IMR-90 (cell line): ENCODE measurements at regions not wholly inside any gene's neighbourhood (a gene's known extent, or its start where the extent isn't known, plus 50 kb on each side); places are given as distances from the start of the nearest gene placed in this dataset.

Experiments used
- ATAC-seq: fragments of 200-7000 bp; cut with Tn5 transposase; 2 replicates; pipeline ENCODE4 v1.9.1; 2020; ENCODE audit warnings: low read depth, mild to moderate bottlenecking, moderate library complexity
- BruUV-seq: library from RNA; stranded (reverse); fragments of 400-500 nt; replicated peaks from 2 replicates; lab custom pipeline; 2021; lab: Mats Ljungman, UMichigan
- CTCF ChIA-PET: fragments of 300-600 bp; formaldehyde crosslinking; extraction: SDS; loops from one replicate; lab custom pipeline; 2021; ENCODE audit warnings: antibody characterized with exemption; lab: Yijun Ruan, JAX
- POLR2A ChIA-PET: fragments of 300-600 bp; sonication (Branson Sonifier 250); formaldehyde crosslinking; loops from one replicate; lab custom pipeline; 2022; ENCODE audit warnings: antibody characterized with exemption; ENCODE audit not compliant: unreplicated experiment; lab: Charles Lee
- DNase-seq: peaks from one replicate; pipeline ENCODE4 v3.0.0; 2013
- H2AFZ ChIP-seq: replicated peaks from 2 replicates; pipeline ENCODE3; 2013; ENCODE audit warnings: low read length, mild to moderate bottlenecking; ENCODE audit not compliant: poor library complexity
- H2AK5ac ChIP-seq: 2 replicates; pipeline ENCODE4 v1.6.1; 2013; ENCODE audit warnings: low read depth, low read length, inconsistent platforms
- H2AK9ac ChIP-seq: replicated peaks from 2 replicates; pipeline ENCODE3; 2013; ENCODE audit warnings: mild to moderate bottlenecking, low read depth, low read length, moderate library complexity; ENCODE audit not compliant: poor library complexity
- H2BK120ac ChIP-seq: 2 replicates; pipeline ENCODE4 v1.6.1; 2013; ENCODE audit warnings: low read depth, low read length, inconsistent platforms
- H2BK15ac ChIP-seq: 3 replicates; pipeline ENCODE4 v1.6.1; 2013; ENCODE audit warnings: low read depth, low read length, inconsistent platforms
- H2BK20ac ChIP-seq: 2 replicates; pipeline ENCODE4 v1.6.1; 2013; ENCODE audit warnings: low read depth, mild to moderate bottlenecking, inconsistent platforms, low read length, moderate library complexity
- H2BK5ac ChIP-seq: 2 replicates; pipeline ENCODE4 v1.6.1; 2013; ENCODE audit warnings: mild to moderate bottlenecking, low read depth, low read length, inconsistent platforms; ENCODE audit not compliant: poor library complexity, severe bottlenecking
- H3K14ac ChIP-seq: replicated peaks from 2 replicates; pipeline ENCODE4 v1.6.1; 2013; ENCODE audit warnings: low read depth, low read length, inconsistent platforms
- H3K18ac ChIP-seq: 2 replicates; pipeline ENCODE4 v1.6.1; 2013; ENCODE audit warnings: low read depth, low read length, control low read depth
- H3K23ac ChIP-seq: 2 replicates; pipeline ENCODE4 v1.6.1; 2013; ENCODE audit warnings: low read depth, low read length, inconsistent platforms
- H3K27ac ChIP-seq: 2 replicates; pipeline ENCODE4 v1.5.1; 2013; ENCODE audit warnings: mild to moderate bottlenecking, control low read depth, low read length; ENCODE audit not compliant: insufficient read depth
- H3K27me3 ChIP-seq: 2 replicates; pipeline ENCODE4 v1.6.1; 2013; ENCODE audit warnings: low read length; ENCODE audit not compliant: control insufficient read depth, insufficient read depth
- H3K36me3 ChIP-seq: 2 replicates; pipeline ENCODE4 v1.6.1; 2013; ENCODE audit warnings: low read length, mixed read lengths; ENCODE audit not compliant: control insufficient read depth, insufficient read depth
- H3K4ac ChIP-seq: 2 replicates; pipeline ENCODE4 v1.6.1; 2013; ENCODE audit warnings: low read depth, low read length, inconsistent platforms
- H3K4me1 ChIP-seq: 2 replicates; pipeline ENCODE4 v1.6.1; 2013; ENCODE audit warnings: low read length, mixed read lengths; ENCODE audit not compliant: control insufficient read depth, insufficient read depth
- H3K4me2 ChIP-seq: 2 replicates; pipeline ENCODE4 v1.6.1; 2013; ENCODE audit warnings: low read depth, mild to moderate bottlenecking, control low read depth, low read length, moderate library complexity
- H3K4me3 ChIP-seq: 2 replicates; pipeline ENCODE4 v1.5.1; 2013; ENCODE audit warnings: low read depth, mild to moderate bottlenecking, control low read depth, low read length, moderate library complexity; ENCODE audit not compliant: insufficient read depth
- H3K56ac ChIP-seq: 2 replicates; pipeline ENCODE4 v1.6.1; 2013; ENCODE audit warnings: low read length, inconsistent platforms; ENCODE audit not compliant: insufficient read depth; ENCODE audit errors: extremely low read depth
- H3K79me1 ChIP-seq, 2 experiments: 2 replicates each; pipeline ENCODE4 v1.6.1; 2013; ENCODE audit warnings: low read length in 2 of 2, inconsistent platforms in 1 of 2, low read depth in 1 of 2
- H3K9ac ChIP-seq: 2 replicates; pipeline ENCODE4 v1.6.1; 2013; ENCODE audit warnings: low read depth, low read length, control low read depth
- H3K9me1 ChIP-seq: 2 replicates; pipeline ENCODE4 v1.6.1; 2013; ENCODE audit warnings: low read length, inconsistent platforms; ENCODE audit not compliant: insufficient read depth
- H3K9me3 ChIP-seq: 2 replicates; pipeline ENCODE4 v1.6.1; 2013; ENCODE audit warnings: low read length; ENCODE audit not compliant: control insufficient read depth, insufficient read depth
- H4K20me1 ChIP-seq: 2 replicates; pipeline ENCODE4 v1.6.1; 2013; ENCODE audit warnings: low read length, inconsistent platforms; ENCODE audit not compliant: insufficient read depth
- H4K5ac ChIP-seq: 2 replicates; pipeline ENCODE4 v1.6.1; 2013; ENCODE audit warnings: mild to moderate bottlenecking, low read depth, low read length, control low read depth
- H4K8ac ChIP-seq, 2 experiments: 2 replicates each; pipeline ENCODE4 v1.6.1; 2013; ENCODE audit warnings: low read depth in 2 of 2, low read length in 2 of 2, control low read depth in 1 of 2, inconsistent platforms in 1 of 2
- H4K91ac ChIP-seq: 2 replicates; pipeline ENCODE4 v1.6.1; 2013; ENCODE audit warnings: low read depth, low read length, inconsistent platforms; ENCODE audit not compliant: insufficient read depth
- BHLHE40 ChIP-seq: fragments of 150-350 bp; IDR thresholded peaks from 2 replicates; pipeline ENCODE4 v1.6.1; 2016; ENCODE audit warnings: mild to moderate bottlenecking, low read depth, low read length
- FOS ChIP-seq: fragments of 150-350 bp; IDR thresholded peaks from 2 replicates; pipeline ENCODE4 v1.6.1; 2016; ENCODE audit warnings: low read depth, low read length
- MAZ ChIP-seq: IDR thresholded peaks from 2 replicates; pipeline ENCODE4 v1.6.1; 2012; ENCODE audit warnings: low read depth, mild to moderate bottlenecking, low read length, improper control_type of control experiment, moderate library complexity, borderline replicate concordance
- MXI1 ChIP-seq: IDR thresholded peaks from 2 replicates; pipeline ENCODE4 v1.6.1; 2012; ENCODE audit warnings: low read depth, mild to moderate bottlenecking, low read length, moderate library complexity, borderline replicate concordance
- NFE2L2 ChIP-seq: fragments of 150-350 bp; IDR thresholded peaks from 2 replicates; pipeline ENCODE4 v1.6.1; 2016; ENCODE audit warnings: low read depth, mild to moderate bottlenecking, low read length
- RCOR1 ChIP-seq: IDR thresholded peaks from 2 replicates; pipeline ENCODE4 v1.6.1; 2012; ENCODE audit warnings: mild to moderate bottlenecking, low read length, improper control_type of control experiment; ENCODE audit not compliant: insufficient replicate concordance
- RFX5 ChIP-seq: IDR thresholded peaks from 2 replicates; pipeline ENCODE4 v1.8.0; 2012; ENCODE audit warnings: low read depth, mild to moderate bottlenecking, low read length, moderate library complexity
- SMC3 ChIP-seq: fragments of 150-350 bp; IDR thresholded peaks from 2 replicates; pipeline ENCODE4 v1.6.1; 2016; ENCODE audit warnings: low read depth, mild to moderate bottlenecking, antibody characterized with exemption, low read length, moderate library complexity
- WGBS, 2 experiments: methylation state at CpG; one replicate each; pipeline versions ENCODE4 v1.1.5 to v1.1.7; 2013; ENCODE audit warnings: missing lambda C conversion rate in 2 of 2; ENCODE audit not compliant: insufficient read length in 1 of 2; ENCODE audit errors: extremely low coverage in 2 of 2; 5-methylcytosine and 5-hydroxymethylcytosine counted together
- dilution Hi-C: fragments of 300-500 bp; cut with HindIII; formaldehyde crosslinking; loops from one replicate; pipeline ENCODE4 v1.14.3; 2018; ENCODE audit warnings: low sequenced_read_pairs; ENCODE audit not compliant: unreplicated experiment
- in situ Hi-C: fragments of 300-500 bp; cut with MboI; formaldehyde crosslinking; loops from 3 replicates; pipeline ENCODE4 v1.14.3; 2019; ENCODE audit warnings: low sequenced_read_pairs, inconsistent platforms, mixed read lengths
- intact Hi-C: fragments of 100-400 bp; cut with micrococcal nuclease; formaldehyde crosslinking; loops from 2 replicates; pipeline ENCODE4 v1.10.0; 2022
- TF ChIP-seq, protein P1 (sequence below): conservative IDR thresholded peaks from 2 replicates; pipeline ENCODE4 v1.5.1; 2012; ENCODE audit warnings: mild to moderate bottlenecking, low read depth, low read length, improper control_type of control experiment
- TF ChIP-seq, protein P2 (sequence below): fragments of 150-350 bp; IDR thresholded peaks from 2 replicates; pipeline ENCODE4 v1.6.1; 2017; ENCODE audit warnings: mild to moderate bottlenecking, antibody characterized with exemption, low read length, low read depth

DNA sequence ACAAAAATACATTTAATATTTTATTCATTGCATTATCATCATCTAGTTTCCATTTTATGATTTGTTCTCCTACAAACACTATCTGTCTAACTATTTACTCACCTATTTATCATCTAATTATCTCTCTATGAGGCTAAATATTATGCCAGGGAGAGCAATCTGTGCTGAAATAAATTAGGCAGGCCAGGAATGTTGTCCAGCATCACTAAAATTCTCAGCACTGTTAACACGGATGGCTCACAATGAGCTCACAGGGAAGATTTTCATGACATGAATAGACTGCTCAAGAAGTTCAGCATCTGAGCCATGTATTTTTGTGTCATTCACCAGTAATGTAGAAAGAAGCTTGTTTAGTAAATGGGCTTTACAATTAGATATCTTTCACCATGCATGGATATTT, 1277.2 kb downstream of the GRIK2 start:
- Histone ChIP-seq H3K27me3 (no peaks in the 10 kb centered on the region), H3K18ac (no peak overlapping the region), H3K9me1 (no peaks in the 10 kb centered on the region), H2AFZ (no peak overlapping the region), H3K4me2 (no peak overlapping the region), H3K9ac (no peak overlapping the region), H3K14ac (no peak overlapping the region), H3K9me3 (0 out of 2 replicates have a peak, but pooled peaks cover 2% of the 10 kb centered on the region), H2AK9ac (no peak overlapping the region), H2BK15ac (no peak overlapping the region), H2BK20ac (no peak overlapping the region), H4K5ac (no peak overlapping the region), H3K27ac (no peak overlapping the region), H4K8ac (no peak overlapping the region), H3K23ac (no peak overlapping the region), H3K79me1 (no peaks in the 10 kb centered on the region), H3K4me3 (no peak overlapping the region), H4K91ac (no peak overlapping the region), H3K4me1 (no peaks in the 10 kb centered on the region), H3K4ac (no peak overlapping the region), H4K20me1 (no peaks in the 10 kb centered on the region), H3K56ac (no peak overlapping the region), H3K36me3 (no peaks in the 10 kb centered on the region), H2BK5ac (no peak overlapping the region), H2BK120ac (no peak overlapping the region), H2AK5ac (no peak overlapping the region)
- in situ Hi-C loops (no loop called here), intact Hi-C loops (no loop called here), dilution Hi-C loops (no loop called here)
- BruUV-seq = no TSS peak
- DNase-seq (no peak), ATAC-seq (no peak)
- 20% methylated on average over 1 of the region's 1 CpG; no CpG with 5 or more reads in 1 of the 2 experiments for WGBS, 2 experiments
- CTCF ChIA-PET = no interaction called here
- POLR2A ChIA-PET = no interaction called here
- TF ChIP-seq, protein P1, sequence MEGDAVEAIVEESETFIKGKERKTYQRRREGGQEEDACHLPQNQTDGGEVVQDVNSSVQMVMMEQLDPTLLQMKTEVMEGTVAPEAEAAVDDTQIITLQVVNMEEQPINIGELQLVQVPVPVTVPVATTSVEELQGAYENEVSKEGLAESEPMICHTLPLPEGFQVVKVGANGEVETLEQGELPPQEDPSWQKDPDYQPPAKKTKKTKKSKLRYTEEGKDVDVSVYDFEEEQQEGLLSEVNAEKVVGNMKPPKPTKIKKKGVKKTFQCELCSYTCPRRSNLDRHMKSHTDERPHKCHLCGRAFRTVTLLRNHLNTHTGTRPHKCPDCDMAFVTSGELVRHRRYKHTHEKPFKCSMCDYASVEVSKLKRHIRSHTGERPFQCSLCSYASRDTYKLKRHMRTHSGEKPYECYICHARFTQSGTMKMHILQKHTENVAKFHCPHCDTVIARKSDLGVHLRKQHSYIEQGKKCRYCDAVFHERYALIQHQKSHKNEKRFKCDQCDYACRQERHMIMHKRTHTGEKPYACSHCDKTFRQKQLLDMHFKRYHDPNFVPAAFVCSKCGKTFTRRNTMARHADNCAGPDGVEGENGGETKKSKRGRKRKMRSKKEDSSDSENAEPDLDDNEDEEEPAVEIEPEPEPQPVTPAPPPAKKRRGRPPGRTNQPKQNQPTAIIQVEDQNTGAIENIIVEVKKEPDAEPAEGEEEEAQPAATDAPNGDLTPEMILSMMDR = no peak
- no peak for TF ChIP-seq MXI1
- TF ChIP-seq SMC3 = no peak
- no peak for TF ChIP-seq RFX5
- TF ChIP-seq NFE2L2 = no peak
- no peak for TF ChIP-seq FOS
- TF ChIP-seq, protein P2, sequence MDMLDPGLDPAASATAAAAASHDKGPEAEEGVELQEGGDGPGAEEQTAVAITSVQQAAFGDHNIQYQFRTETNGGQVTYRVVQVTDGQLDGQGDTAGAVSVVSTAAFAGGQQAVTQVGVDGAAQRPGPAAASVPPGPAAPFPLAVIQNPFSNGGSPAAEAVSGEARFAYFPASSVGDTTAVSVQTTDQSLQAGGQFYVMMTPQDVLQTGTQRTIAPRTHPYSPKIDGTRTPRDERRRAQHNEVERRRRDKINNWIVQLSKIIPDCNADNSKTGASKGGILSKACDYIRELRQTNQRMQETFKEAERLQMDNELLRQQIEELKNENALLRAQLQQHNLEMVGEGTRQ = no peak
- no peak for TF ChIP-seq BHLHE40
- TF ChIP-seq RCOR1 = no peak
- no peak for TF ChIP-seq MAZ
